Skeletal muscle cell (primary cell): ENCODE measurements at regions not wholly inside any gene's neighbourhood (a gene's known extent, or its start where the extent isn't known, plus 50 kb on each side); places are given as distances from the start of the nearest gene placed in this dataset.

Experiments used
- DNase-seq: peaks from one replicate; pipeline ENCODE4 v3.0.0-alpha.2; 2010; ENCODE audit warnings: low read depth
- H3K4me3 ChIP-seq: 2 replicates; pipeline ENCODE4 v1.5.1; 2011; ENCODE audit warnings: low read depth, mild to moderate bottlenecking, control low read depth, low read length, moderate library complexity

DNA sequence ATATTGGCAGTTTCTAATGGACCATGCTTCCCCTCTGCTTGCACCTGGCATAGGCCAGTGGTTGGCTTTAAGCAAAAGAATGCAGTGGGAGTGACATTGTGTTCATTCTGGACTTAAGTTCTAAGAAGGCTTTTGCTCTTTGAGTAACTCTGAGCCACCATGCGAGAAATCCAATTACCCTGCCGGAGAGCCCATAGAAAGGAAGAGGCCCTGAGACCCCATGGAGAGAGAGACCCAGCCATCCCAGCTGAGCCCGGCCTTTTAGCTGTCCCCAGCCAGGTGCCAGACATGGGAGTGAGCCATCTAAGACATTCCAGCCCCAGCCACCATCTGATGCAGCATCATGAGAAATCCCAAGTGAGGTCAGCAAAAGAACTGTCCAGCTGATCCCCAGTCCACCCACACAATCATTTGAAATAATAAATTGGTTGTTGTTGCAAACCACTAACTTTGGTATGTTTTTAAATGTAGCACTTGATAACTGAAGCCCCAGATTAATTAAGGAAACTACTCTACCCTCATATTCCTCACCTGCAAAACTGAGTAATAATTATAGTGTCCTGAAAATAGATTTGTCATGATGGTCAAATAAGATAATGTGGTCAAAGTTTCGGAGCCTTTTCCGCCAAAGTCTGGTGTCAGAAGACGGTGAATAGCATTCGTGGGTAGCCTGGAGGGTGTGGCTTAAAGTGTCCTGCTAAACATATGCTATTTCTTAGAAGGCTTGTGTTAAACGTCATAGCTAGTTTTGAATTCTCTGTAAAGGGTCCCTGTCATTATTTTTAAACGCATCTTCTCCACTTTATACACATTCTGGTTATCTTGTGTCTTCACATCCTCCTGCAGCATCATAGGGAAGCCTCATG, 166.6 kb upstream of the PELI2 start:
- H3K4me3 ChIP-seq, result no peak overlapping the region
- DNase-seq, result no peak

GRCh38 chr14:55954108-55954507, 164.1 kb upstream of the PELI2 start:
- DNase-seq, result no peak
- no peak overlapping the region for H3K4me3 ChIP-seq

GRCh38 chr14:55955175-55955574, 163.0 kb upstream of the PELI2 start:
- no peak overlapping the region for H3K4me3 ChIP-seq
- no peak for DNase-seq

- H3K4me3 ChIP-seq, result no peak overlapping the region
- DNase-seq, result no peak
Observed at GRCh38 chr14:55957950-55958349, 160.3 kb upstream of the PELI2 start.

DNA sequence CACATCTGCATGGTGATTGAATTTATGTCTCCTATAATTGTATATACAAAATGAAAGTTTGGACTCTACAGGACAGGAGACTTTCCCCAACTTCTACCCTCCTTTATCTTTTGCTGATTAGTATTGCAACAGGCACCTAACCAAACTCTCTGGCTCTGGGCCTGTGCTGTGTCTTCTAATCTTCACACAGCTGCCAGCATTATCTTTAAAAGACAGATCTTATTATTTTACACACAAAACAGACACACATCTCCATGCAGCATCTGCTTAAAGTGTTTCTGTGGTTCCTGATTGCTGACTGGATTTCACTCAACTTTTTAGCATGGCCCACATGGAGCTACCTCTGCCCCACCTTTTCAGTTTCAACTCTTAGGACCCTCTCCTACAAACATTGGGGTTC, 154.9 kb upstream of the PELI2 start:
- H3K4me3 ChIP-seq, result no peak overlapping the region
- DNase-seq, result no peak

DNA sequence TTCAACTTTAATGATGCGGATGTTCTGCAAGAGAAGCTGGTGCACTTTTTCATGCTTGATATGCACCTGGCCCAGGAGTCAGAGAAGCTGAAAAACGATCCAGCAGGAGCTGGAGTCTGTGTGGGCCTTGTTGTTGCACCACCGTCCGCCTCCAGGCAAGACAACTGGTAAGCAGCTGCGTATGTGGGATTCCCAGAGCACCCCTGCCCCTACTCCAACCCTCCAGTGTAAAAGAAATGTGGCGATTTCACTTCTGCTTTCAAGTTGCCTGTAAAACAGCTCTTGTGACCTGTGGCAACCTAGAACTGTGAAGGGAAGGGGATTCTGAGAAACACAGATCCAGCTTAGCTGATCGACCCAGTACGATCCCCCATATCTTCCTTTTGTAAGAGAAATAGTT, 154.1 kb upstream of the PELI2 start:
- DNase-seq, result no peak
- no peak overlapping the region for H3K4me3 ChIP-seq

GRCh38 chr14:55964821-55965220, 153.4 kb upstream of the PELI2 start:
- no peak for DNase-seq
- no peak overlapping the region for H3K4me3 ChIP-seq

DNA sequence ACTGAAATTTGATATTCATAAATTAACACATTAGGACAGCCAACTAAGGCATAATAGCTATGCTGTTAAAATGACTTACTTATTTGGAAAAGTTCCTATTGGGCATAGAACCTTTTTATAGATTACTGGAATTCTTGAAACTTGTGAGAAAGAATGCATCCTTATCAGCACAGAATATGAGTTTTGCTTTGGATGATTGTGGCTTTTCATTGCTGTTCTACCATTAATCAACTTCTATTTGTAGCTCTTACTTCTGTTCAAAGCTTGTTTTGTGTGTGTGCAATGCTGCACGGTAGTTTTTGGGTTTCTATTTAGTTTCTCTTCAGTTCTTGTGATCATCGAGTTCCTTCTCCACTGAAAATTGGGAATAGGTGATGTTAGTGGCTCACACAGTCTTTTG, 152.4 kb upstream of the PELI2 start:
- no peak overlapping the region for H3K4me3 ChIP-seq
- no peak for DNase-seq

- no peak overlapping the region for H3K4me3 ChIP-seq
- no peak for DNase-seq
Observed at GRCh38 chr14:55968741-55969140, 149.5 kb upstream of the PELI2 start.

DNA sequence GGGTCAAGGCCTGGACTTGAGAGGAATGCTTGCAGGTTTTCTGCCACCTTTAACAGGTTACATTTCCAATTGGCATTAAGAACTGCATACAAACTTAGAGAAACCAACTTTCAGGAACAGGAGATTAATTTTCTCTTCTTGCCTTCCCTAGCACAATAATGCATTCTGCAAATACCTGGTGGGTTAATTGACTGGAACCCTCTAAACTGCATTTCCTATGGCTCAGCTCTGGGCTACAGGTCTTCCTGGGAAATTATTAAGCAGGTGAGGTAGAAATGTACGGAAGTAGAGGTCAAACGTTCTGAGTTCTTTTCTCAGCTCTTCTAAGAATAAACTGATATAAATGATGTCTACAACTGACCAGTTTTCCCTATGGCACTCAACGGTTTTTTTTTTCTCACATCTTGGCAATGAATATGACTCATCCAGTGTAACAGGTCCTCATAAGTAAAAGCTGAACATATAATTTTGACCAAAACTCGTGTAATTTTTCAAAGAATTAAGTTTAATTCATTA, 144.9 kb upstream of the PELI2 start:
- no peak for DNase-seq
- H3K4me3 ChIP-seq, result no peak overlapping the region

DNA sequence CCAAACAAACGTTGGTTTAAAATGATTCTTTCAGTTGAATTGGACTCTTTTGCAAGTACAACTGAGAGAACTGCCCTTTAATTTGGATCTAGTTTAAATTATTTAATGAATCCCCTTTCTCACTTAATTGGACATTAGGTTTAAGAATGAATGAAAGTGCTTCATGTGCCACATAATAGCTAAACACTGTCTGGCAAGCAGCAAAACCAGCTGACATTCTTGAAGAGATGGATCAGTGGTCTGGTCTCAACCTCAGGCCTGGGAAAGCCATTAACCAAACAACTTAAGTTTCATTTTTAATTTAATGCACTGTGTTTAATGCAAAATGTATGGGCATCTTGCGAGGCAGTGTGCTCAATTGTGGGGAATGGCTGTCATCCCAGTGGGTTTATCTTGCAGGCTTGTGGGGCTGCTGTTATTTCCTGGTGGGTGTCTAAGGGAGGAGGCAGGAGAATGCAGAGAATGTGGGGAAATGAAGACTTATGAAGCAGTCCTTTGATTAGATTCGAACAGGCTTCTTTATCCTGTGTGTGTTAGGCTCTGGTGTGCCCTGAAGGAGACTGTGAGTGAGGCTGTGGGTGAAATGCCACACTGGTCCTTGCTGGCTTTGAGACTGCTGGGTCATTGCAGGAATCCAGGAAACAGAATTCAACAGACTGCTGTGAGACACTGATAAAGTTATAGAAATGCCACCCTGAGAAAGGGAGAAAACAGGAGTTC, 144.1 kb upstream of the PELI2 start:
- DNase-seq, result no peak
- no peak overlapping the region for H3K4me3 ChIP-seq

GRCh38 chr14:55975281-55975910, 142.8 kb upstream of the PELI2 start:
- H3K4me3 ChIP-seq, result no peak overlapping the region
- no peak for DNase-seq

- DNase-seq, result no peak
- no peak overlapping the region for H3K4me3 ChIP-seq
Observed at GRCh38 chr14:55976219-55976618, 142.0 kb upstream of the PELI2 start.

DNA sequence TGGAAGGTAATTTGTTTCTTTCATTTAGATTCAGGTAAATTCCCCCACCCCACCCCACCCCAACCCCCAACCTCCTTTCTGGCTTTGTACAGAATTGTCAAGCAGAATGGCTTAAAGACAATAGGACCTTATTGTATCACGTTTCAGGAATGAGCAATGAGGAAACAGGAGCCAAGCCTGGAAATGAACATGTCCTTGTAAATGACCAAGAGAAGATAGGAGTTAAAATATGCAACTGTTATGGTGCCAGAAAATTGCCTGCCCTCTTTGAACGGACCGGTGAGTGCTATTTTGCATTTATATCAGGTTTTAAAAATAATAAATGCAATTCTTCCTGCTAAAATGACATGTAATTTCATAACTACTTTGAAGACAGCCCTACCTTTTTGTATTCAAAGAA, 141.6 kb upstream of the PELI2 start:
- no peak for DNase-seq
- H3K4me3 ChIP-seq, result no peak overlapping the region

GRCh38 chr14:55977392-55978150, 140.6 kb upstream of the PELI2 start:
- no peak overlapping the region for H3K4me3 ChIP-seq
- DNase-seq, result no peak

GRCh38 chr14:55979096-55979495, 139.1 kb upstream of the PELI2 start:
- no peak for DNase-seq
- H3K4me3 ChIP-seq, result no peak overlapping the region

- no peak overlapping the region for H3K4me3 ChIP-seq
- DNase-seq, result no peak
Observed at GRCh38 chr14:55979781-55980180, 138.4 kb upstream of the PELI2 start.

- no peak for DNase-seq
- H3K4me3 ChIP-seq, result no peak overlapping the region
Observed at GRCh38 chr14:55980970-55981369, 137.2 kb upstream of the PELI2 start.

DNA sequence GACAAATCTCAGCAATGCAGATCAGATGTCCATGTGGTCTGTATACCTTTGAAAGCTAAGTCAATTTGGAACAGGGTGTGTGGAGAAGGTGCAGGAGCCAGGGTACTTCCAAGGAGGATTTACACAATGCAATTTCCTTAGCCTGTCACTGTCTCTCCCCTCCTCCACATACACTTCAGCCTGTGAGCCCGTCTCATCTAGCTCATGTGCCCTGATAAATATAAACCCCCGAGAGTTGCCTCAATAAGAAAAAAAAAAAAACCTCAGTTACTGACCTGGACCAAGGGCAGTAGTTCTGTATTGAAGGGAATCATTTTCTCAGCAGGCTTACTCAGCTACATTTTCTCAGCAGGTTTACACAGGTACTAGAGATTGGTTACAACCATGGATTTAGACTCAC, 132.1 kb upstream of the PELI2 start:
- DNase-seq, result no peak
- no peak overlapping the region for H3K4me3 ChIP-seq

- H3K4me3 ChIP-seq, result no peak overlapping the region
- no peak for DNase-seq
Observed at GRCh38 chr14:56000846-56001245, 117.4 kb upstream of the PELI2 start.
